Osteoblast (primary cell): ENCODE measurements at regions not wholly inside any gene's neighbourhood (a gene's known extent, or its start where the extent isn't known, plus 50 kb on each side); places are given as distances from the start of the nearest gene placed in this dataset.

Source experiments
- DNase-seq: peaks from one replicate; pipeline ENCODE4 v3.0.0; 2011; ENCODE audit warnings: low spot score, mixed read lengths; ENCODE audit not compliant: insufficient read length; ENCODE audit errors: missing footprints
- H2AFZ ChIP-seq: 2 replicates; pipeline ENCODE4 v1.6.0; 2011; ENCODE audit warnings: mild to moderate bottlenecking, low read length
- H3K27ac ChIP-seq: 2 replicates; pipeline ENCODE4 v1.5.1; 2011; ENCODE audit warnings: mild to moderate bottlenecking, low read depth, low read length, moderate library complexity
- H3K27me3 ChIP-seq: 2 replicates; pipeline ENCODE4 v1.6.0; 2012; ENCODE audit warnings: mild to moderate bottlenecking, control low read depth, inconsistent platforms, low read length, moderate library complexity; ENCODE audit not compliant: insufficient read depth
- H3K36me3 ChIP-seq: 2 replicates; pipeline ENCODE4 v1.5.1; 2011; ENCODE audit warnings: mild to moderate bottlenecking, low read length, control low read depth, moderate library complexity; ENCODE audit not compliant: insufficient read depth
- H3K4me1 ChIP-seq: 2 replicates; pipeline ENCODE4 v1.5.1; 2011; ENCODE audit warnings: mild to moderate bottlenecking, low read length, control low read depth, moderate library complexity; ENCODE audit not compliant: insufficient read depth
- H3K4me2 ChIP-seq: 2 replicates; pipeline ENCODE4 v1.6.0; 2011; ENCODE audit warnings: mild to moderate bottlenecking, low read length; ENCODE audit not compliant: insufficient read depth
- H3K4me3 ChIP-seq: fragments of 200-600 bp; sonication (generic); 3 replicates; pipeline ENCODE4 v1.5.1; 2012; ENCODE audit warnings: mild to moderate bottlenecking, low read length, inconsistent platforms; ENCODE audit not compliant: insufficient read depth
- H3K79me2 ChIP-seq: 2 replicates; pipeline ENCODE4 v1.6.0; 2012; ENCODE audit warnings: mild to moderate bottlenecking, low read length, control low read depth, inconsistent platforms; ENCODE audit not compliant: insufficient read depth
- H3K9me3 ChIP-seq: 2 replicates; pipeline ENCODE4 v1.5.1; 2011; ENCODE audit warnings: low read depth, low read length, control low read depth
- H4K20me1 ChIP-seq: 2 replicates; pipeline ENCODE4 v1.6.0; 2012; ENCODE audit warnings: mild to moderate bottlenecking, low read length, control low read depth; ENCODE audit not compliant: insufficient read depth
- TF ChIP-seq, protein P1 (sequence below): IDR thresholded peaks from 2 replicates; pipeline ENCODE4 v1.5.1; 2011; ENCODE audit warnings: mild to moderate bottlenecking, low read depth, low read length, moderate library complexity; ENCODE audit errors: extremely low read depth

- H3K27ac ChIP-seq, result no peak overlapping the region
- H4K20me1 ChIP-seq, result no peaks in the 10 kb centered on the region
- H3K27me3 ChIP-seq, result no peaks in the 10 kb centered on the region
- no peaks in the 10 kb centered on the region for H3K79me2 ChIP-seq
- no peak for DNase-seq
- TF ChIP-seq, protein P1, sequence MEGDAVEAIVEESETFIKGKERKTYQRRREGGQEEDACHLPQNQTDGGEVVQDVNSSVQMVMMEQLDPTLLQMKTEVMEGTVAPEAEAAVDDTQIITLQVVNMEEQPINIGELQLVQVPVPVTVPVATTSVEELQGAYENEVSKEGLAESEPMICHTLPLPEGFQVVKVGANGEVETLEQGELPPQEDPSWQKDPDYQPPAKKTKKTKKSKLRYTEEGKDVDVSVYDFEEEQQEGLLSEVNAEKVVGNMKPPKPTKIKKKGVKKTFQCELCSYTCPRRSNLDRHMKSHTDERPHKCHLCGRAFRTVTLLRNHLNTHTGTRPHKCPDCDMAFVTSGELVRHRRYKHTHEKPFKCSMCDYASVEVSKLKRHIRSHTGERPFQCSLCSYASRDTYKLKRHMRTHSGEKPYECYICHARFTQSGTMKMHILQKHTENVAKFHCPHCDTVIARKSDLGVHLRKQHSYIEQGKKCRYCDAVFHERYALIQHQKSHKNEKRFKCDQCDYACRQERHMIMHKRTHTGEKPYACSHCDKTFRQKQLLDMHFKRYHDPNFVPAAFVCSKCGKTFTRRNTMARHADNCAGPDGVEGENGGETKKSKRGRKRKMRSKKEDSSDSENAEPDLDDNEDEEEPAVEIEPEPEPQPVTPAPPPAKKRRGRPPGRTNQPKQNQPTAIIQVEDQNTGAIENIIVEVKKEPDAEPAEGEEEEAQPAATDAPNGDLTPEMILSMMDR, result no peak
- no peak overlapping the region for H3K4me3 ChIP-seq
- H3K9me3 ChIP-seq, result no peaks in the 10 kb centered on the region
- no peaks in the 10 kb centered on the region for H3K36me3 ChIP-seq
- H2AFZ ChIP-seq, result no peak overlapping the region
- no peak overlapping the region for H3K4me2 ChIP-seq
- no peaks in the 10 kb centered on the region for H3K4me1 ChIP-seq
Measured at GRCh38 chr11:116386118-116386699, 386.6 kb downstream of the BUD13 start.

DNA sequence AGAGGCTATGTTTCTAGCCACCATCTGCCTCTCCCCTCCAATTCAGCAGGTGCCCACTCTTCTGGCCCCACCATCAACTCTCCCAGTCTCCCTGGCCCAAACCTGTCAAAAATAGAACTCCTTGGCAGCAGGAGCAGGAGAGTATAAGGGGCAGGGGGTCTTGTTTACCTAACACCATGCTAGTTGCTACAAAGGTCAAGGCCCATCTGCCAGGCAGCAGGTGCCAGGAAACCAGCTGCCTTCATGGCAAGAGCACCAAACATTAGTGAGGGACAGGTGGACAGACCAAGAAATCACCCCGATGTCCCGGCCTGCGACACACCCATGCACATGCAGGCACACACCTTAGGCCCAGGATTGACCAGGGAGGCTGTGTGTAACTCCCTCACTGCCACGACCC, 387.9 kb downstream of the BUD13 start:
- H3K4me3 ChIP-seq, result no peak overlapping the region
- DNase-seq, result no peak
- H3K36me3 ChIP-seq, result no peaks in the 10 kb centered on the region
- no peak overlapping the region for H2AFZ ChIP-seq
- no peak overlapping the region for H3K4me2 ChIP-seq
- H3K9me3 ChIP-seq, result no peaks in the 10 kb centered on the region
- H3K27me3 ChIP-seq, result no peaks in the 10 kb centered on the region
- no peaks in the 10 kb centered on the region for H3K4me1 ChIP-seq
- no peak overlapping the region for H3K27ac ChIP-seq
- TF ChIP-seq, protein P1, result no peak
- no peaks in the 10 kb centered on the region for H3K79me2 ChIP-seq
- no peaks in the 10 kb centered on the region for H4K20me1 ChIP-seq

GRCh38 chr11:116384407-116384806, 388.4 kb downstream of the BUD13 start:
- Histone ChIP-seq H3K4me3 (no peak overlapping the region), H3K4me2 (no peak overlapping the region), H3K4me1 (no peaks in the 10 kb centered on the region), H4K20me1 (no peaks in the 10 kb centered on the region), H3K36me3 (no peaks in the 10 kb centered on the region), H2AFZ (no peak overlapping the region), H3K79me2 (no peaks in the 10 kb centered on the region), H3K9me3 (no peaks in the 10 kb centered on the region), H3K27ac (no peak overlapping the region), H3K27me3 (no peaks in the 10 kb centered on the region)
- no peak for DNase-seq
- TF ChIP-seq, protein P1, result no peak

DNA sequence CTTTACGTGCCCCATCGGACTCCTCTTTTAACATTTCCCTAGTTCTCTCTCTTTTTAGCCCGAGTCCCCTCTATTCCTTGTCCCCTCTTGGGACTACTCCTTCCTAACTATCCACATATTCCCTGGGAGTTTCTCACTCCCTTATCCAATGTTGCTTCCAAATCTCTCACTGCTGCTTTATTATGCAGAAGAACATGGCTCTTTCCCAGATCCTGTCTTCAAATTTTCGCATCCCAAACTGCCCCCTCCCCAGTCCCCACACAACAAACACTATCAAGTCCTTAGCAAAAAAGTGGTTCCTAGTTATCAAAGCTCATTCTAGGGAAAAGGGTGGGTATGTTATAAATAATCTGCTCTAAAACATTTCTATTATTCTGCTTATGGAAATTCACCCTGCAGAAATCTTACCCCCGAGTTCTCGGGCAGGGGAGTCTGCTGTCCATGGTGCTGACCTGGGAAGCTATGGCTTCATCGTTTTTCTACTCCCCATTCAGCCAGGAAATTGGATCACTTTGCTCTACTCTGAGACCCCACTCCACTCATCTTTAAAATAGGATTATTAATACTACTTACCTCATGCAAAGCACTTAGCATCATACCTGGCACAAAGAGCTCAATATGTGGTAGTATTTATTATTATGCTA, 393.5 kb downstream of the BUD13 start:
- no peaks in the 10 kb centered on the region for H3K9me3 ChIP-seq
- H2AFZ ChIP-seq, result no peak overlapping the region
- DNase-seq, result no peak
- H3K79me2 ChIP-seq, result no peaks in the 10 kb centered on the region
- no peak overlapping the region for H3K4me2 ChIP-seq
- no peaks in the 10 kb centered on the region for H3K36me3 ChIP-seq
- H3K4me3 ChIP-seq, result no peak overlapping the region
- TF ChIP-seq, protein P1, result no peak
- H3K27ac ChIP-seq, result no peak overlapping the region
- no peaks in the 10 kb centered on the region for H4K20me1 ChIP-seq
- no peaks in the 10 kb centered on the region for H3K4me1 ChIP-seq
- no peaks in the 10 kb centered on the region for H3K27me3 ChIP-seq
